Right atrium auricular region (tissue), 2 donors: ENCODE measurements at regions not wholly inside any gene's neighbourhood (a gene's known extent, or its start where the extent isn't known, plus 50 kb on each side); places are given as distances from the start of the nearest gene placed in this dataset.

Experiments used
- DNase-seq: peaks from one replicate; pipeline ENCODE4 v3.0.0-alpha.2; 2019; ENCODE audit warnings: low spot score
- H3K27ac ChIP-seq, 2 donors: fragments of 200-600 bp; sonication (generic); 1 replicate in 1 of 2; 2 replicates in 1 of 2; pipeline ENCODE4 v1.5.1; 2016 to 2019
- H3K27me3 ChIP-seq, 2 donors: fragments of 200-600 bp; sonication (generic); one replicate each; pipeline versions ENCODE4 v1.5.1 to v1.6.0; 2017 to 2019
- H3K36me3 ChIP-seq: fragments of 200-600 bp; sonication (generic); one replicate; pipeline ENCODE4 v1.5.1; 2016
- H3K4me1 ChIP-seq, 2 donors: fragments of 200-600 bp; sonication (generic); one replicate each; pipeline versions ENCODE4 v1.5.1 to v1.6.0; 2017 to 2019
- H3K4me3 ChIP-seq, 2 donors: fragments of 200-600 bp; sonication (generic); 1 replicate in 1 of 2; 2 replicates in 1 of 2; pipeline ENCODE4 v1.5.1; 2017 to 2019; ENCODE audit warnings: mild to moderate bottlenecking in 1 of 2, moderate library complexity in 1 of 2
- H3K9me3 ChIP-seq, 2 donors: fragments of 200-600 bp; sonication (generic); one replicate each; pipeline ENCODE4 v1.5.1; 2019
- CTCF ChIP-seq, 2 donors: fragments of 200-600 bp; sonication (generic); IDR thresholded peaks; one replicate each; pipeline ENCODE4 v1.5.1; 2019; ENCODE audit warnings: antibody characterized with exemption in 2 of 2

- TF ChIP-seq CTCF (IDR thresholded peaks at IDR 0.05): no peak
- H3K4me3 ChIP-seq: no peak overlapping the region
- no peaks in the 10 kb centered on the region for H3K36me3 ChIP-seq
- no peaks in the 10 kb centered on the region for H3K9me3 ChIP-seq
- no peaks in the 10 kb centered on the region for H3K27me3 ChIP-seq
- H3K27ac ChIP-seq: no peak overlapping the region
- H3K4me1 ChIP-seq: no peaks in the 10 kb centered on the region
- DNase-seq: no peak
These were observed 205.3 kb downstream of the ANAPC1 start for GRCh38 chr2:111678651-111679050.

GRCh38 chr2:111679202-111679601 lies 204.8 kb downstream of the ANAPC1 start:
- no peaks in the 10 kb centered on the region for H3K36me3 ChIP-seq
- no peak for DNase-seq
- no peak overlapping the region for H3K27ac ChIP-seq
- no peak for TF ChIP-seq CTCF (IDR thresholded peaks at IDR 0.05)
- no peaks in the 10 kb centered on the region for H3K9me3 ChIP-seq
- no peaks in the 10 kb centered on the region for H3K27me3 ChIP-seq
- H3K4me1 ChIP-seq: no peaks in the 10 kb centered on the region
- no peak overlapping the region for H3K4me3 ChIP-seq

- TF ChIP-seq CTCF (IDR thresholded peaks at IDR 0.05): no peak
- no peaks in the 10 kb centered on the region for H3K9me3 ChIP-seq
- DNase-seq: no peak
These were observed 199.4 kb downstream of the ANAPC1 start for GRCh38 chr2:111684611-111685010.

GRCh38 chr2:111685342-111685741 lies 198.7 kb downstream of the ANAPC1 start:
- H3K27ac ChIP-seq: no peak overlapping the region
- no peak for TF ChIP-seq CTCF (IDR thresholded peaks at IDR 0.05)

More at GRCh38 chr2:111684611-111685010, 199.4 kb downstream of the ANAPC1 start:
- H3K4me3 ChIP-seq: no peak overlapping the region
- H3K27ac ChIP-seq: no peak overlapping the region
- no peaks in the 10 kb centered on the region for H3K36me3 ChIP-seq
- no peaks in the 10 kb centered on the region for H3K27me3 ChIP-seq
- H3K4me1 ChIP-seq: no peaks in the 10 kb centered on the region

GRCh38 chr2:111686994-111687393 lies 197.0 kb downstream of the ANAPC1 start:
- no peak for DNase-seq
- Histone ChIP-seq H3K36me3 (no peaks in the 10 kb centered on the region), H3K4me3 (no peak overlapping the region), H3K27ac (no peak overlapping the region), H3K27me3 (no peaks in the 10 kb centered on the region), H3K9me3 (no peaks in the 10 kb centered on the region), H3K4me1 (no peaks in the 10 kb centered on the region)
- no peak for TF ChIP-seq CTCF (IDR thresholded peaks at IDR 0.05)

More at GRCh38 chr2:111685342-111685741, 198.7 kb downstream of the ANAPC1 start:
- Histone ChIP-seq H3K4me1 (no peaks in the 10 kb centered on the region), H3K27me3 (no peaks in the 10 kb centered on the region), H3K36me3 (no peaks in the 10 kb centered on the region), H3K9me3 (no peaks in the 10 kb centered on the region), H3K4me3 (no peak overlapping the region)
- no peak for DNase-seq

GRCh38 chr2:111687911-111688310 lies 196.1 kb downstream of the ANAPC1 start:
- no peak for TF ChIP-seq CTCF (IDR thresholded peaks at IDR 0.05)
- H3K4me3 ChIP-seq: no peak overlapping the region
- DNase-seq: no peak
- H3K27ac ChIP-seq: no peak overlapping the region
- no peaks in the 10 kb centered on the region for H3K9me3 ChIP-seq
- no peaks in the 10 kb centered on the region for H3K4me1 ChIP-seq
- no peaks in the 10 kb centered on the region for H3K27me3 ChIP-seq
- H3K36me3 ChIP-seq: no peaks in the 10 kb centered on the region
